IMR-90 (cell line): ENCODE measurements at regions not wholly inside any gene's neighbourhood (a gene's known extent, or its start where the extent isn't known, plus 50 kb on each side); places are given as distances from the start of the nearest gene placed in this dataset.

Source experiments
- ATAC-seq: fragments of 200-7000 bp; cut with Tn5 transposase; 2 replicates; pipeline ENCODE4 v1.9.1; 2020; ENCODE audit warnings: low read depth, mild to moderate bottlenecking, moderate library complexity
- BruUV-seq: library from RNA; stranded (reverse); fragments of 400-500 nt; replicated peaks from 2 replicates; lab custom pipeline; 2021; lab: Mats Ljungman, UMichigan
- CTCF ChIA-PET: fragments of 300-600 bp; formaldehyde crosslinking; extraction: SDS; loops from one replicate; lab custom pipeline; 2021; ENCODE audit warnings: antibody characterized with exemption; lab: Yijun Ruan, JAX
- POLR2A ChIA-PET: fragments of 300-600 bp; sonication (Branson Sonifier 250); formaldehyde crosslinking; loops from one replicate; lab custom pipeline; 2022; ENCODE audit warnings: antibody characterized with exemption; ENCODE audit not compliant: unreplicated experiment; lab: Charles Lee
- DNase-seq: peaks from one replicate; pipeline ENCODE4 v3.0.0; 2013
- H2AFZ ChIP-seq: replicated peaks from 2 replicates; pipeline ENCODE3; 2013; ENCODE audit warnings: low read length, mild to moderate bottlenecking; ENCODE audit not compliant: poor library complexity
- H2AK5ac ChIP-seq: 2 replicates; pipeline ENCODE4 v1.6.1; 2013; ENCODE audit warnings: low read depth, low read length, inconsistent platforms
- H2AK9ac ChIP-seq: replicated peaks from 2 replicates; pipeline ENCODE3; 2013; ENCODE audit warnings: mild to moderate bottlenecking, low read depth, low read length, moderate library complexity; ENCODE audit not compliant: poor library complexity
- H2BK120ac ChIP-seq: 2 replicates; pipeline ENCODE4 v1.6.1; 2013; ENCODE audit warnings: low read depth, low read length, inconsistent platforms
- H2BK15ac ChIP-seq: 3 replicates; pipeline ENCODE4 v1.6.1; 2013; ENCODE audit warnings: low read depth, low read length, inconsistent platforms
- H2BK20ac ChIP-seq: 2 replicates; pipeline ENCODE4 v1.6.1; 2013; ENCODE audit warnings: low read depth, mild to moderate bottlenecking, inconsistent platforms, low read length, moderate library complexity
- H2BK5ac ChIP-seq: 2 replicates; pipeline ENCODE4 v1.6.1; 2013; ENCODE audit warnings: mild to moderate bottlenecking, low read depth, low read length, inconsistent platforms; ENCODE audit not compliant: poor library complexity, severe bottlenecking
- H3K14ac ChIP-seq: replicated peaks from 2 replicates; pipeline ENCODE4 v1.6.1; 2013; ENCODE audit warnings: low read depth, low read length, inconsistent platforms
- H3K18ac ChIP-seq: 2 replicates; pipeline ENCODE4 v1.6.1; 2013; ENCODE audit warnings: low read depth, low read length, control low read depth
- H3K23ac ChIP-seq: 2 replicates; pipeline ENCODE4 v1.6.1; 2013; ENCODE audit warnings: low read depth, low read length, inconsistent platforms
- H3K27ac ChIP-seq: 2 replicates; pipeline ENCODE4 v1.5.1; 2013; ENCODE audit warnings: mild to moderate bottlenecking, control low read depth, low read length; ENCODE audit not compliant: insufficient read depth
- H3K27me3 ChIP-seq: 2 replicates; pipeline ENCODE4 v1.6.1; 2013; ENCODE audit warnings: low read length; ENCODE audit not compliant: control insufficient read depth, insufficient read depth
- H3K36me3 ChIP-seq: 2 replicates; pipeline ENCODE4 v1.6.1; 2013; ENCODE audit warnings: low read length, mixed read lengths; ENCODE audit not compliant: control insufficient read depth, insufficient read depth
- H3K4ac ChIP-seq: 2 replicates; pipeline ENCODE4 v1.6.1; 2013; ENCODE audit warnings: low read depth, low read length, inconsistent platforms
- H3K4me1 ChIP-seq: 2 replicates; pipeline ENCODE4 v1.6.1; 2013; ENCODE audit warnings: low read length, mixed read lengths; ENCODE audit not compliant: control insufficient read depth, insufficient read depth
- H3K4me2 ChIP-seq: 2 replicates; pipeline ENCODE4 v1.6.1; 2013; ENCODE audit warnings: low read depth, mild to moderate bottlenecking, control low read depth, low read length, moderate library complexity
- H3K4me3 ChIP-seq: 2 replicates; pipeline ENCODE4 v1.5.1; 2013; ENCODE audit warnings: low read depth, mild to moderate bottlenecking, control low read depth, low read length, moderate library complexity; ENCODE audit not compliant: insufficient read depth
- H3K56ac ChIP-seq: 2 replicates; pipeline ENCODE4 v1.6.1; 2013; ENCODE audit warnings: low read length, inconsistent platforms; ENCODE audit not compliant: insufficient read depth; ENCODE audit errors: extremely low read depth
- H3K79me1 ChIP-seq, 2 experiments: 2 replicates each; pipeline ENCODE4 v1.6.1; 2013; ENCODE audit warnings: low read length in 2 of 2, inconsistent platforms in 1 of 2, low read depth in 1 of 2
- H3K9ac ChIP-seq: 2 replicates; pipeline ENCODE4 v1.6.1; 2013; ENCODE audit warnings: low read depth, low read length, control low read depth
- H3K9me1 ChIP-seq: 2 replicates; pipeline ENCODE4 v1.6.1; 2013; ENCODE audit warnings: low read length, inconsistent platforms; ENCODE audit not compliant: insufficient read depth
- H3K9me3 ChIP-seq: 2 replicates; pipeline ENCODE4 v1.6.1; 2013; ENCODE audit warnings: low read length; ENCODE audit not compliant: control insufficient read depth, insufficient read depth
- H4K20me1 ChIP-seq: 2 replicates; pipeline ENCODE4 v1.6.1; 2013; ENCODE audit warnings: low read length, inconsistent platforms; ENCODE audit not compliant: insufficient read depth
- H4K5ac ChIP-seq: 2 replicates; pipeline ENCODE4 v1.6.1; 2013; ENCODE audit warnings: mild to moderate bottlenecking, low read depth, low read length, control low read depth
- H4K8ac ChIP-seq, 2 experiments: 2 replicates each; pipeline ENCODE4 v1.6.1; 2013; ENCODE audit warnings: low read depth in 2 of 2, low read length in 2 of 2, control low read depth in 1 of 2, inconsistent platforms in 1 of 2
- H4K91ac ChIP-seq: 2 replicates; pipeline ENCODE4 v1.6.1; 2013; ENCODE audit warnings: low read depth, low read length, inconsistent platforms; ENCODE audit not compliant: insufficient read depth
- CTCF ChIP-seq: conservative IDR thresholded peaks from 2 replicates; pipeline ENCODE4 v1.5.1; 2012; ENCODE audit warnings: mild to moderate bottlenecking, low read depth, low read length, improper control_type of control experiment
- WGBS, 2 experiments: methylation state at CpG; one replicate each; pipeline versions ENCODE4 v1.1.5 to v1.1.7; 2013; ENCODE audit warnings: missing lambda C conversion rate in 2 of 2; ENCODE audit not compliant: insufficient read length in 1 of 2; ENCODE audit errors: extremely low coverage in 2 of 2; 5-methylcytosine and 5-hydroxymethylcytosine counted together
- dilution Hi-C: fragments of 300-500 bp; cut with HindIII; formaldehyde crosslinking; loops from one replicate; pipeline ENCODE4 v1.14.3; 2018; ENCODE audit warnings: low sequenced_read_pairs; ENCODE audit not compliant: unreplicated experiment
- in situ Hi-C: fragments of 300-500 bp; cut with MboI; formaldehyde crosslinking; loops from 3 replicates; pipeline ENCODE4 v1.14.3; 2019; ENCODE audit warnings: low sequenced_read_pairs, inconsistent platforms, mixed read lengths
- intact Hi-C: fragments of 100-400 bp; cut with micrococcal nuclease; formaldehyde crosslinking; loops from 2 replicates; pipeline ENCODE4 v1.10.0; 2022

- intact Hi-C loops = no loop called here
Observed at GRCh38 chr5:30994176-30994575, 199.3 kb upstream of the CDH6 start.

More at GRCh38 chr5:30994176-30994575, 199.3 kb upstream of the CDH6 start:
- Histone ChIP-seq H4K5ac (no peak overlapping the region), H3K27ac (no peak overlapping the region), H2BK120ac (no peak overlapping the region), H3K36me3 (0 out of 2 replicates have a peak, but pooled peaks cover 1% of the 10 kb centered on the region), H2AK9ac (no peak overlapping the region), H2BK15ac (no peak overlapping the region), H2BK20ac (no peak overlapping the region), H3K9ac (no peak overlapping the region), H3K27me3 (no peaks in the 10 kb centered on the region), H2AFZ (no peak overlapping the region), H3K4me1 (peaks cover 3% of the 10 kb centered on the region; the same call in 1 of the 2 replicates), H3K14ac (no peak overlapping the region), H4K8ac (no peak overlapping the region), H2BK5ac (no peak overlapping the region), H4K91ac (no peak overlapping the region), H3K18ac (no peak overlapping the region), H3K23ac (no peak overlapping the region), H3K4me2 (no peak overlapping the region), H3K4ac (no peak overlapping the region), H3K9me3 (peaks cover 2% of the 10 kb centered on the region; the same call in 1 of the 2 replicates), H3K4me3 (no peak overlapping the region), H3K79me1 (no peaks in the 10 kb centered on the region), H2AK5ac (no peak overlapping the region), H3K9me1 (no peaks in the 10 kb centered on the region), H4K20me1 (no peaks in the 10 kb centered on the region), H3K56ac (no peak overlapping the region)
- ChIA-PET POLR2A (no interaction called here), CTCF (no interaction called here)
- BruUV-seq = no TSS peak
- no peak for DNase-seq
- WGBS, 2 experiments = no CpG with 5 or more reads among the region's 4 CpGs
- ATAC-seq = no peak
- no peak for TF ChIP-seq CTCF
- in situ Hi-C loops = no loop called here
- dilution Hi-C loops = no loop called here
